Sigmoid colon (tissue), 4 donors: ENCODE measurements at regions not wholly inside any gene's neighbourhood (a gene's known extent, or its start where the extent isn't known, plus 50 kb on each side); places are given as distances from the start of the nearest gene placed in this dataset.

ENCODE experiments used
- POLR2AphosphoS5 ChIP-seq, 4 donors: sonication (generic); formaldehyde crosslinking; IDR thresholded peaks; one replicate each; pipeline ENCODE4 v1.6.1; 2017; ENCODE audit warnings: antibody characterized with exemption in 4 of 4
- TF ChIP-seq, protein P1 (sequence below), 4 experiments: fragments of 450-650 bp in 3 of 4; fragments of 200-600 bp in 1 of 4; IDR thresholded peaks; one replicate each; pipeline ENCODE4 v1.5.1; 2016 to 2019; ENCODE audit warnings: antibody characterized with exemption in 4 of 4, mild to moderate bottlenecking in 3 of 4, moderate library complexity in 2 of 4

DNA sequence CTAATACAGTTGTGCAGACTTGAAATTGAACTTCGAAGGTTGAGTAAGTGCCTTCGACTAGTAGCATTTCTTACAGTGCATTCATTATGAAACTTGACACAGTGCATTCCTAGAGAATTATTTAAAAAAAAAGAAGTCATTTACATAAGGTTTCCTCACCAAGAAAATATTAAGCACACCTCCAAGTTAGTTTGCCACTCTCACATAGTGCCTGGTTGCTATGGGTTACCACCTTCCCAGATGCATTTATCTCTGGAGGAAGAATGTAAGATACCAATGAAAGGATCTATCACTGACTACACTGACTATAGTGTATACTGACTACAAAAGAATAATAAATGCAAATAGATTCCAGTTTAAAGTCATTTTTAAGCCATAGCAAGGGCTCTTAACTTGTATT, 311.9 kb upstream of the RASGEF1B start:
- TF ChIP-seq, protein P1, sequence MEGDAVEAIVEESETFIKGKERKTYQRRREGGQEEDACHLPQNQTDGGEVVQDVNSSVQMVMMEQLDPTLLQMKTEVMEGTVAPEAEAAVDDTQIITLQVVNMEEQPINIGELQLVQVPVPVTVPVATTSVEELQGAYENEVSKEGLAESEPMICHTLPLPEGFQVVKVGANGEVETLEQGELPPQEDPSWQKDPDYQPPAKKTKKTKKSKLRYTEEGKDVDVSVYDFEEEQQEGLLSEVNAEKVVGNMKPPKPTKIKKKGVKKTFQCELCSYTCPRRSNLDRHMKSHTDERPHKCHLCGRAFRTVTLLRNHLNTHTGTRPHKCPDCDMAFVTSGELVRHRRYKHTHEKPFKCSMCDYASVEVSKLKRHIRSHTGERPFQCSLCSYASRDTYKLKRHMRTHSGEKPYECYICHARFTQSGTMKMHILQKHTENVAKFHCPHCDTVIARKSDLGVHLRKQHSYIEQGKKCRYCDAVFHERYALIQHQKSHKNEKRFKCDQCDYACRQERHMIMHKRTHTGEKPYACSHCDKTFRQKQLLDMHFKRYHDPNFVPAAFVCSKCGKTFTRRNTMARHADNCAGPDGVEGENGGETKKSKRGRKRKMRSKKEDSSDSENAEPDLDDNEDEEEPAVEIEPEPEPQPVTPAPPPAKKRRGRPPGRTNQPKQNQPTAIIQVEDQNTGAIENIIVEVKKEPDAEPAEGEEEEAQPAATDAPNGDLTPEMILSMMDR (IDR thresholded peaks at IDR 0.05) = no peak
- no peak for TF ChIP-seq POLR2AphosphoS5 (IDR thresholded peaks at IDR 0.05)
